GM23338 (cell line): ENCODE measurements at regions not wholly inside any gene's neighbourhood (a gene's known extent, or its start where the extent isn't known, plus 50 kb on each side); places are given as distances from the start of the nearest gene placed in this dataset.

Experiments
- ATAC-seq: fragments of 200-7000 bp; cut with Tn5 transposase; 3 replicates; pipeline ENCODE4 v1.9.1; 2020
- DNase-seq: peaks from one replicate; pipeline ENCODE4 v3.0.0-alpha.2; 2015; ENCODE audit warnings: low spot score
- H2AFZ ChIP-seq: fragments of 200-600 bp; sonication (generic); 2 replicates; pipeline ENCODE4 v1.8.0; 2016; ENCODE audit warnings: antibody characterized with exemption, mild to moderate bottlenecking, moderate library complexity
- H3F3A ChIP-seq: fragments of 200-600 bp; sonication (generic); replicated peaks from 2 replicates; pipeline ENCODE4 v1.8.0; 2017; ENCODE audit warnings: antibody characterized with exemption, mixed run types, low read depth
- H3K27ac ChIP-seq: fragments of 200-600 bp; sonication (generic); 2 replicates; pipeline ENCODE4 v1.6.1; 2016; ENCODE audit warnings: low read depth
- H3K27me3 ChIP-seq: fragments of 200-600 bp; sonication (generic); 2 replicates; pipeline ENCODE4 v1.8.0; 2016; ENCODE audit warnings: mild to moderate bottlenecking, mixed run types, moderate library complexity; ENCODE audit not compliant: insufficient read depth
- H3K36me3 ChIP-seq: fragments of 200-600 bp; sonication (generic); 2 replicates; pipeline ENCODE4 v1.8.0; 2016; ENCODE audit warnings: mild to moderate bottlenecking; ENCODE audit not compliant: insufficient read depth
- H3K4me1 ChIP-seq: fragments of 200-600 bp; sonication (generic); 2 replicates; pipeline ENCODE4 v1.8.0; 2016; ENCODE audit warnings: mild to moderate bottlenecking, moderate library complexity; ENCODE audit not compliant: insufficient read depth
- H3K4me2 ChIP-seq: fragments of 200-600 bp; sonication (generic); 2 replicates; pipeline ENCODE4 v1.7.1; 2017; ENCODE audit warnings: mixed run types
- H3K4me3 ChIP-seq: fragments of 200-600 bp; sonication (generic); 2 replicates; pipeline ENCODE4 v1.6.1; 2016; ENCODE audit warnings: mixed run types
- H3K79me2 ChIP-seq: fragments of 200-600 bp; sonication (generic); replicated peaks from 2 replicates; pipeline ENCODE4 v1.8.0; 2017; ENCODE audit warnings: mild to moderate bottlenecking; ENCODE audit not compliant: insufficient read depth
- H3K9me2 ChIP-seq: fragments of 200-600 bp; sonication (generic); 2 replicates; pipeline ENCODE4 v1.8.0; 2017; ENCODE audit not compliant: insufficient read depth
- H4K20me1 ChIP-seq: fragments of 200-600 bp; sonication (generic); replicated peaks from 2 replicates; pipeline ENCODE4 v1.8.0; 2017; ENCODE audit warnings: mild to moderate bottlenecking; ENCODE audit not compliant: insufficient read depth
- H3K27ac Mint-ChIP-seq: 2 replicates; pipeline ENCODE4 v1.8.0; 2020; ENCODE audit warnings: inconsistent platforms, mild to moderate bottlenecking, moderate library complexity, mixed read lengths
- H3K27me3 Mint-ChIP-seq: 3 replicates; pipeline ENCODE4 v1.8.0; 2022; ENCODE audit warnings: low read depth, mild to moderate bottlenecking, moderate library complexity, mixed read lengths, inconsistent platforms; ENCODE audit not compliant: insufficient read depth, poor library complexity
- H3K36me3 Mint-ChIP-seq: 3 replicates; pipeline ENCODE4 v1.8.0; 2021; ENCODE audit warnings: low read depth, mild to moderate bottlenecking, inconsistent platforms, moderate library complexity, mixed read lengths
- H3K4me1 Mint-ChIP-seq: 3 replicates; pipeline ENCODE4 v1.8.0; 2020; ENCODE audit warnings: mild to moderate bottlenecking, inconsistent platforms, mixed read lengths
- H3K4me3 Mint-ChIP-seq: 3 replicates; pipeline ENCODE4 v1.8.0; 2021; ENCODE audit warnings: moderate library complexity, mild to moderate bottlenecking, inconsistent platforms, mixed read lengths
- H3K9me3 Mint-ChIP-seq: 3 replicates; pipeline ENCODE4 v1.8.0; 2020; ENCODE audit warnings: moderate library complexity, mild to moderate bottlenecking, inconsistent platforms, mixed read lengths
- CREB1 ChIP-seq: fragments of 250-450 bp; sonication (Bioruptor Pico); IDR thresholded peaks from 2 replicates; pipeline ENCODE4 v1.5.0; 2020; ENCODE audit warnings: low read depth, mild to moderate bottlenecking, moderate library complexity
- EZH2 ChIP-seq: fragments of 200-600 bp; sonication (generic); IDR thresholded peaks from one replicate; pipeline ENCODE4 v1.8.0; 2017; ENCODE audit warnings: antibody characterized with exemption, mild to moderate bottlenecking, low read depth; ENCODE audit not compliant: unreplicated experiment
- EZH2phosphoT487 ChIP-seq: fragments of 200-600 bp; sonication (generic); IDR thresholded peaks from one replicate; pipeline ENCODE4 v1.8.1; 2018; ENCODE audit warnings: antibody characterized with exemption; ENCODE audit not compliant: unreplicated experiment
- JUNB ChIP-seq: IDR thresholded peaks from one replicate; pipeline ENCODE4 v1.6.1; 2016; ENCODE audit warnings: antibody characterized with exemption; ENCODE audit not compliant: unreplicated experiment
- NANOG ChIP-seq: IDR thresholded peaks from 2 replicates; pipeline ENCODE4 v1.6.1; 2016; ENCODE audit warnings: antibody characterized with exemption, borderline replicate concordance
- POLR2AphosphoS5 ChIP-seq: IDR thresholded peaks from 2 replicates; pipeline ENCODE4 v1.6.1; 2016; ENCODE audit warnings: antibody characterized with exemption, low read depth
- STAT1 ChIP-seq: IDR thresholded peaks from one replicate; pipeline ENCODE4 v1.6.1; 2016; ENCODE audit warnings: antibody characterized with exemption; ENCODE audit not compliant: unreplicated experiment
- ZNF114 ChIP-seq: fragments of 250-450 bp; sonication (Bioruptor Pico); IDR thresholded peaks from 2 replicates; pipeline ENCODE4 v1.5.0; 2020; ENCODE audit warnings: mild to moderate bottlenecking, moderate library complexity
- ZNF331 ChIP-seq: fragments of 250-450 bp; sonication (Bioruptor Pico); IDR thresholded peaks from 2 replicates; pipeline ENCODE4 v1.5.0; 2020; ENCODE audit warnings: low read depth, mild to moderate bottlenecking, moderate library complexity
- TF ChIP-seq, protein P1 (sequence below): fragments of 250-450 bp; sonication (Bioruptor Pico); IDR thresholded peaks from 2 replicates; pipeline ENCODE4 v1.5.0; 2020; ENCODE audit warnings: mild to moderate bottlenecking, moderate library complexity
- TF ChIP-seq, protein P2 (sequence below): IDR thresholded peaks from 2 replicates; pipeline ENCODE4 v1.6.1; 2016; ENCODE audit warnings: antibody characterized with exemption
- TF ChIP-seq, protein P3 (sequence below), 2 experiments: fragments of 200-600 bp in 1 of 2; sonication (generic) in 1 of 2; conservative IDR thresholded peaks; 2 replicates each; pipeline versions ENCODE4 v1.5.1 to v1.6.1; 2016 to 2017; ENCODE audit warnings: antibody characterized with exemption in 2 of 2, low read depth in 2 of 2, mild to moderate bottlenecking in 2 of 2, moderate library complexity in 1 of 2

DNA sequence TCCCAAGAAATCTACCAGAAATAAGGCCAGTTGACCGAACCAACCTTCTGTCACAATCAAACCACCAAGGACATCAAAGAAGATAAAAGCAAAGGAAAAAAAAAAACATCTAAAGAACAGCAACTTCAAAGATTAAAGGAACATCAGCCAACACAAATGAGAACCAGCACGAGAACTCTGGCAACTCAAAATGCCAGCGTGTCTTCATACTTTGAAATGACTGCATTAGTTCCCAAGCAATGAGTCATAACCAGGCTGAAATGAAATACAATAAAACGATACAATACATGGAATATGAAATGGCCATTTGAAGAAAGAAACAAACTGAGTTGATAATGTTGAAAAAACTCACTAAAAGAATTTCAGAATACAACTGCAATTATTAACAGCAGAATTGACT is 611.6 kb upstream of the GRIA3 start (continued):
- TF ChIP-seq, protein P1, sequence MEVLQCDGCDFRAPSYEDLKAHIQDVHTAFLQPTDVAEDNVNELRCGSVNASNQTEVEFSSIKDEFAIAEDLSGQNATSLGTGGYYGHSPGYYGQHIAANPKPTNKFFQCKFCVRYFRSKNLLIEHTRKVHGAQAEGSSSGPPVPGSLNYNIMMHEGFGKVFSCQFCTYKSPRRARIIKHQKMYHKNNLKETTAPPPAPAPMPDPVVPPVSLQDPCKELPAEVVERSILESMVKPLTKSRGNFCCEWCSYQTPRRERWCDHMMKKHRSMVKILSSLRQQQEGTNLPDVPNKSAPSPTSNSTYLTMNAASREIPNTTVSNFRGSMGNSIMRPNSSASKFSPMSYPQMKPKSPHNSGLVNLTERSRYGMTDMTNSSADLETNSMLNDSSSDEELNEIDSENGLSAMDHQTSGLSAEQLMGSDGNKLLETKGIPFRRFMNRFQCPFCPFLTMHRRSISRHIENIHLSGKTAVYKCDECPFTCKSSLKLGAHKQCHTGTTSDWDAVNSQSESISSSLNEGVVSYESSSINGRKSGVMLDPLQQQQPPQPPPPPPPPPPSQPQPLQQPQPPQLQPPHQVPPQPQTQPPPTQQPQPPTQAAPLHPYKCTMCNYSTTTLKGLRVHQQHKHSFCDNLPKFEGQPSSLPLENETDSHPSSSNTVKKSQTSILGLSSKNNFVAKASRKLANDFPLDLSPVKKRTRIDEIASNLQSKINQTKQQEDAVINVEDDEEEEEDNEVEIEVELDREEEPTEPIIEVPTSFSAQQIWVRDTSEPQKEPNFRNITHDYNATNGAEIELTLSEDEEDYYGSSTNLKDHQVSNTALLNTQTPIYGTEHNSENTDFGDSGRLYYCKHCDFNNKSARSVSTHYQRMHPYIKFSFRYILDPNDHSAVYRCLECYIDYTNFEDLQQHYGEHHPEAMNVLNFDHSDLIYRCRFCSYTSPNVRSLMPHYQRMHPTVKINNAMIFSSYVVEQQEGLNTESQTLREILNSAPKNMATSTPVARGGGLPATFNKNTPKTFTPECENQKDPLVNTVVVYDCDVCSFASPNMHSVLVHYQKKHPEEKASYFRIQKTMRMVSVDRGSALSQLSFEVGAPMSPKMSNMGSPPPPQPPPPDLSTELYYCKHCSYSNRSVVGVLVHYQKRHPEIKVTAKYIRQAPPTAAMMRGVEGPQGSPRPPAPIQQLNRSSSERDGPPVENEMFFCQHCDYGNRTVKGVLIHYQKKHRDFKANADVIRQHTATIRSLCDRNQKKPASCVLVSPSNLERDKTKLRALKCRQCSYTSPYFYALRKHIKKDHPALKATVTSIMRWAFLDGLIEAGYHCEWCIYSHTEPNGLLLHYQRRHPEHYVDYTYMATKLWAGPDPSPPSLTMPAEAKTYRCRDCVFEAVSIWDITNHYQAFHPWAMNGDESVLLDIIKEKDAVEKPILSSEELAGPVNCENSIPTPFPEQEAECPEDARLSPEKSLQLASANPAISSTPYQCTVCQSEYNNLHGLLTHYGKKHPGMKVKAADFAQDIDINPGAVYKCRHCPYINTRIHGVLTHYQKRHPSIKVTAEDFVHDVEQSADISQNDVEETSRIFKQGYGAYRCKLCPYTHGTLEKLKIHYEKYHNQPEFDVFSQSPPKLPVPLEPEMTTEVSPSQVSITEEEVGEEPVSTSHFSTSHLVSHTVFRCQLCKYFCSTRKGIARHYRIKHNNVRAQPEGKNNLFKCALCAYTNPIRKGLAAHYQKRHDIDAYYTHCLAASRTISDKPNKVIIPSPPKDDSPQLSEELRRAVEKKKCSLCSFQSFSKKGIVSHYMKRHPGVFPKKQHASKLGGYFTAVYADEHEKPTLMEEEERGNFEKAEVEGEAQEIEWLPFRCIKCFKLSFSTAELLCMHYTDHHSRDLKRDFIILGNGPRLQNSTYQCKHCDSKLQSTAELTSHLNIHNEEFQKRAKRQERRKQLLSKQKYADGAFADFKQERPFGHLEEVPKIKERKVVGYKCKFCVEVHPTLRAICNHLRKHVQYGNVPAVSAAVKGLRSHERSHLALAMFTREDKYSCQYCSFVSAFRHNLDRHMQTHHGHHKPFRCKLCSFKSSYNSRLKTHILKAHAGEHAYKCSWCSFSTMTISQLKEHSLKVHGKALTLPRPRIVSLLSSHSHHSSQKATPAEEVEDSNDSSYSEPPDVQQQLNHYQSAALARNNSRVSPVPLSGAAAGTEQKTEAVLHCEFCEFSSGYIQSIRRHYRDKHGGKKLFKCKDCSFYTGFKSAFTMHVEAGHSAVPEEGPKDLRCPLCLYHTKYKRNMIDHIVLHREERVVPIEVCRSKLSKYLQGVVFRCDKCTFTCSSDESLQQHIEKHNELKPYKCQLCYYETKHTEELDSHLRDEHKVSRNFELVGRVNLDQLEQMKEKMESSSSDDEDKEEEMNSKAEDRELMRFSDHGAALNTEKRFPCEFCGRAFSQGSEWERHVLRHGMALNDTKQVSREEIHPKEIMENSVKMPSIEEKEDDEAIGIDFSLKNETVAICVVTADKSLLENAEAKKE (CRISPR knock-in tag) = no peak
- TF ChIP-seq STAT1 = no peak
- TF ChIP-seq JUNB = no peak
- TF ChIP-seq ZNF114 (CRISPR knock-in tag) = no peak
- no peak for TF ChIP-seq NANOG
- no peak for TF ChIP-seq ZNF331
- TF ChIP-seq EZH2phosphoT487 = no peak
- TF ChIP-seq, protein P2, sequence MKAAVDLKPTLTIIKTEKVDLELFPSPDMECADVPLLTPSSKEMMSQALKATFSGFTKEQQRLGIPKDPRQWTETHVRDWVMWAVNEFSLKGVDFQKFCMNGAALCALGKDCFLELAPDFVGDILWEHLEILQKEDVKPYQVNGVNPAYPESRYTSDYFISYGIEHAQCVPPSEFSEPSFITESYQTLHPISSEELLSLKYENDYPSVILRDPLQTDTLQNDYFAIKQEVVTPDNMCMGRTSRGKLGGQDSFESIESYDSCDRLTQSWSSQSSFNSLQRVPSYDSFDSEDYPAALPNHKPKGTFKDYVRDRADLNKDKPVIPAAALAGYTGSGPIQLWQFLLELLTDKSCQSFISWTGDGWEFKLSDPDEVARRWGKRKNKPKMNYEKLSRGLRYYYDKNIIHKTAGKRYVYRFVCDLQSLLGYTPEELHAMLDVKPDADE = no peak
- TF ChIP-seq EZH2 = no peak

DNA sequence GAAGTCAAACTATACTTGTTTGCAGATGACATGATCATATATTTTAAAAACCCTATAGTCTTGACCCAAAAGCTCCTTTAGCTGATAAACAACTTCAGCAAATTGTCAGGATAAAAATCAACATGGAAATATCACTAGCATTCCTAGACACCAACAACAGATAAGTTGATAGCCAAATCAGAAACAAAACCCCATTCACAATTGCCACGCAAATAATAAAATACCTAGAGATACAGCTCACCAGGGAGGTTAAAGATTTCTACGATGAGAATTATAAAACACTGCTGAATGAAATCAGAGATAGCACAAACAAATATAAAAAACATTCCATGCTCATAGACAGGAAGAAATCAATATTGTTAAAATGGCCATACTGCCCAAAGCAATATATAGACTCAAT is 605.0 kb upstream of the GRIA3 start:
- Mint-ChIP-seq H3K4me3 (no peak overlapping the region), H3K4me1 (no peaks in the 10 kb centered on the region; the same call in 2 of the 3 replicates), H3K27me3 (no peaks in the 10 kb centered on the region), H3K9me3 (peaks cover 3% of the 10 kb centered on the region; the same call in 2 of the 3 replicates), H3K27ac (no peak overlapping the region), H3K36me3 (no peaks in the 10 kb centered on the region)
- H3K27ac ChIP-seq = no peak overlapping the region
- DNase-seq (no peak), ATAC-seq (no peak)
- no peaks in the 10 kb centered on the region for H3F3A ChIP-seq
- H3K9me2 ChIP-seq = no peaks in the 10 kb centered on the region
- no peak overlapping the region for H3K4me2 ChIP-seq
- no peaks in the 10 kb centered on the region for H3K27me3 ChIP-seq
- no peaks in the 10 kb centered on the region for H3K36me3 ChIP-seq
- no peaks in the 10 kb centered on the region for H4K20me1 ChIP-seq
- no peak overlapping the region for H2AFZ ChIP-seq
- H3K79me2 ChIP-seq = no peaks in the 10 kb centered on the region
- H3K4me3 ChIP-seq = no peak overlapping the region
- no peaks in the 10 kb centered on the region for H3K4me1 ChIP-seq
- TF ChIP-seq NANOG = no peak
- no peak for TF ChIP-seq ZNF331
- TF ChIP-seq ZNF114 (CRISPR knock-in tag) = no peak
- no peak for TF ChIP-seq CREB1 (CRISPR knock-in tag)
- TF ChIP-seq JUNB = no peak
- TF ChIP-seq POLR2AphosphoS5 = no peak
- TF ChIP-seq, protein P2 = no peak
- no peak for TF ChIP-seq EZH2phosphoT487
- no peak for TF ChIP-seq EZH2
- TF ChIP-seq, protein P3, sequence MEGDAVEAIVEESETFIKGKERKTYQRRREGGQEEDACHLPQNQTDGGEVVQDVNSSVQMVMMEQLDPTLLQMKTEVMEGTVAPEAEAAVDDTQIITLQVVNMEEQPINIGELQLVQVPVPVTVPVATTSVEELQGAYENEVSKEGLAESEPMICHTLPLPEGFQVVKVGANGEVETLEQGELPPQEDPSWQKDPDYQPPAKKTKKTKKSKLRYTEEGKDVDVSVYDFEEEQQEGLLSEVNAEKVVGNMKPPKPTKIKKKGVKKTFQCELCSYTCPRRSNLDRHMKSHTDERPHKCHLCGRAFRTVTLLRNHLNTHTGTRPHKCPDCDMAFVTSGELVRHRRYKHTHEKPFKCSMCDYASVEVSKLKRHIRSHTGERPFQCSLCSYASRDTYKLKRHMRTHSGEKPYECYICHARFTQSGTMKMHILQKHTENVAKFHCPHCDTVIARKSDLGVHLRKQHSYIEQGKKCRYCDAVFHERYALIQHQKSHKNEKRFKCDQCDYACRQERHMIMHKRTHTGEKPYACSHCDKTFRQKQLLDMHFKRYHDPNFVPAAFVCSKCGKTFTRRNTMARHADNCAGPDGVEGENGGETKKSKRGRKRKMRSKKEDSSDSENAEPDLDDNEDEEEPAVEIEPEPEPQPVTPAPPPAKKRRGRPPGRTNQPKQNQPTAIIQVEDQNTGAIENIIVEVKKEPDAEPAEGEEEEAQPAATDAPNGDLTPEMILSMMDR (conservative IDR thresholded peaks at IDR 0.05; ENCODE audit: low read depth in 2 of 2) = no peak
